Lung (tissue), 11 donors: ENCODE measurements at regions not wholly inside any gene's neighbourhood (a gene's known extent, or its start where the extent isn't known, plus 50 kb on each side); places are given as distances from the start of the nearest gene placed in this dataset.

ENCODE experiments used
- ATAC-seq: fragments of 200-7000 bp; cut with Tn5 transposase; one replicate; pipeline ENCODE4 v1.9.1; 2020; ENCODE audit warnings: moderate number of reproducible peaks; ENCODE audit not compliant: insufficient read depth, low FRiP score
- DNase-seq, 3 donors: peaks; one replicate each; pipeline ENCODE4 v3.0.0-alpha.2; 2013 to 2017
- H3K27ac ChIP-seq, 2 donors: one replicate each; pipeline ENCODE4 v1.5.1; 2013; ENCODE audit warnings: mild to moderate bottlenecking in 2 of 2, moderate library complexity in 2 of 2, control low read depth in 1 of 2, inconsistent platforms in 1 of 2, low read depth in 1 of 2, low read length in 1 of 2
- H3K27me3 ChIP-seq, 3 donors: one replicate each; pipeline ENCODE4 v1.5.1; 2013; ENCODE audit warnings: low read length in 2 of 3; ENCODE audit not compliant: control insufficient read depth in 3 of 3, insufficient read depth in 3 of 3
- H3K36me3 ChIP-seq, 4 donors: one replicate each; pipeline ENCODE4 v1.5.1; 2013; ENCODE audit warnings: low read length in 4 of 4, mild to moderate bottlenecking in 1 of 4, moderate library complexity in 1 of 4; ENCODE audit not compliant: control insufficient read depth in 4 of 4, insufficient read depth in 4 of 4
- H3K4me1 ChIP-seq, 5 donors: one replicate each; pipeline ENCODE4 v1.5.1; 2013; ENCODE audit warnings: low read length in 5 of 5, mild to moderate bottlenecking in 2 of 5, moderate library complexity in 1 of 5; ENCODE audit not compliant: control insufficient read depth in 5 of 5, insufficient read depth in 5 of 5
- H3K4me3 ChIP-seq: one replicate; pipeline ENCODE4 v1.5.1; 2013; ENCODE audit warnings: mild to moderate bottlenecking, control low read depth, moderate library complexity
- H3K9ac ChIP-seq, 2 donors: one replicate each; pipeline ENCODE4 v1.5.1; 2013; ENCODE audit warnings: low read length in 2 of 2, control low read depth in 1 of 2; ENCODE audit not compliant: insufficient read depth in 1 of 2
- H3K9me3 ChIP-seq, 4 donors: one replicate each; pipeline ENCODE4 v1.5.1; 2013; ENCODE audit warnings: low read length in 3 of 4, mild to moderate bottlenecking in 1 of 4, moderate library complexity in 1 of 4; ENCODE audit not compliant: control insufficient read depth in 4 of 4, insufficient read depth in 3 of 4
- CTCF ChIP-seq: IDR thresholded peaks from 2 replicates; pipeline ENCODE4 v1.5.1; 2012; ENCODE audit warnings: mild to moderate bottlenecking; ENCODE audit errors: control extremely low read depth, extremely low read depth
- WGBS, 2 donors: extraction: QIAGEN DNeasy Blood & Tissue Kit; methylation state at CpG; one replicate each; pipeline ENCODE4 v1.1.7; 2013; 5-methylcytosine and 5-hydroxymethylcytosine counted together
- donor health status: control.
- donor health status: control.
- donor health status: Bipolar disorder and iron deficiency.
- donor health status: healthy.
- donor health status: DM: yes; HTN: yes; CAD: no.

- DNase-seq = no peak
- Histone ChIP-seq H3K36me3 (no peaks in the 10 kb centered on the region), H3K27ac (no peak overlapping the region), H3K4me3 (no peak overlapping the region), H3K27me3 (no peaks in the 10 kb centered on the region), H3K9ac (no peak overlapping the region), H3K4me1 (no peaks in the 10 kb centered on the region), H3K9me3 (no peaks in the 10 kb centered on the region)
- TF ChIP-seq CTCF = no peak
- WGBS, 2 donors = 97 to 100% methylated on average over 1 of the region's 1 CpG
- ATAC-seq = no peak
Observed at GRCh38 chr10:107619139-107619538, 454.6 kb upstream of the SORCS1 start.

GRCh38 chr10:107618504-107618994, 454.0 kb upstream of the SORCS1 start:
- ATAC-seq (no peak), DNase-seq (peak in 2 of 3 donors; percentile 0 to 4)
- Histone ChIP-seq H3K9me3 (no peaks in the 10 kb centered on the region), H3K27me3 (no peaks in the 10 kb centered on the region), H3K4me1 (no peaks in the 10 kb centered on the region), H3K4me3 (no peak overlapping the region), H3K36me3 (no peaks in the 10 kb centered on the region), H3K9ac (no peak overlapping the region), H3K27ac (no peak overlapping the region)
- 82 to 97% methylated on average over 1 of the region's 1 CpG for WGBS, 2 donors
- no peak for TF ChIP-seq CTCF

- no peaks in the 10 kb centered on the region for H3K4me1 ChIP-seq
- H3K27ac ChIP-seq = no peak overlapping the region
- WGBS, 2 donors = 77 to 83% methylated on average over 4 of the region's 4 CpGs
- DNase-seq (no peak), ATAC-seq (no peak)
- no peak for TF ChIP-seq CTCF
- no peaks in the 10 kb centered on the region for H3K9me3 ChIP-seq
- H3K36me3 ChIP-seq = no peaks in the 10 kb centered on the region
- H3K4me3 ChIP-seq = no peak overlapping the region
- H3K27me3 ChIP-seq = no peaks in the 10 kb centered on the region
- no peak overlapping the region for H3K9ac ChIP-seq
Observed at GRCh38 chr10:107616463-107617410, 452.2 kb upstream of the SORCS1 start.
